ENCODE measurements at regions not wholly inside any gene's neighbourhood (a gene's known extent, or its start where the extent isn't known, plus 50 kb on each side); places are given as distances from the start of the nearest gene placed in this dataset.
"Not testable (repeated sequence)": the region's sequence is repeated elsewhere in the genome, so short reads cannot be mapped to it uniquely, and the experiment has no call there.

DNA sequence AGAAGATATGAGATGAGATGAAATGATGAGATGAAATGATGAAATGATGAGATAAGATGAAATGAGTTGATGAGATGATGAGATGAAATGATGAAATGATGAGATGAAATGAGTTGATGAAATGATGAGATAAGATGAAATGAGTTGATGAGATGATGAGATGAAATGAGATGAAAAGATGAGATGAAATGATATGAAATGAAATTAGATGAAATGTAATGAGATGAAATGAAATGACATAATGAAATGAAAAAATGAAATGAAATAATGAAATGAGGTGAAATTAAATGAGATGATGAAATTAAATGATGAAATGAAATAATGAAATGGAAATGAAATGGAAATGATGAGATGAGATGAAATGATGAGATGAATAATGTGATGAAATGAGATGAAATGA lies 231.6 kb downstream of the GOLGA6L6 start:
- not testable (repeated sequence) for DNase-seq (ENCODE audit: low read depth in 2 of 3, low spot score in 1 of 3)

DNA sequence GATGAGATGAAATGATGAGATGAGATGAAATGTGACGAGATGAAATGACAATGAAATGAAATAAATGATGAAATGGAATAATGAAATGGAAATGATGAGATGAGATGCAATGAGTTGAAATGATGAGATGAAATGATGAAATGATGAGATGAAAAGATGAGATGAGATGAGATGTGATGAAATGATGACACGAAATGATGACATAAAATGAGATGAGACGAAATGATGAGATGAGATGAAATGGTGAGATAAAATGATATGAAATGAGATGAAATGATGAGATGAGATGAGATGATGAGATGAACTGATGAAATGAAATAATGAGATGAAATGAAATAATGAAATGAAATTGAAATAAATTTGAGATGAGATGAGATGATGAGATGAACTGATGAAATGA lies 232.2 kb downstream of the GOLGA6L6 start:
- not testable (repeated sequence) for DNase-seq (ENCODE audit: low read depth in 2 of 3, low spot score in 1 of 3)

DNA sequence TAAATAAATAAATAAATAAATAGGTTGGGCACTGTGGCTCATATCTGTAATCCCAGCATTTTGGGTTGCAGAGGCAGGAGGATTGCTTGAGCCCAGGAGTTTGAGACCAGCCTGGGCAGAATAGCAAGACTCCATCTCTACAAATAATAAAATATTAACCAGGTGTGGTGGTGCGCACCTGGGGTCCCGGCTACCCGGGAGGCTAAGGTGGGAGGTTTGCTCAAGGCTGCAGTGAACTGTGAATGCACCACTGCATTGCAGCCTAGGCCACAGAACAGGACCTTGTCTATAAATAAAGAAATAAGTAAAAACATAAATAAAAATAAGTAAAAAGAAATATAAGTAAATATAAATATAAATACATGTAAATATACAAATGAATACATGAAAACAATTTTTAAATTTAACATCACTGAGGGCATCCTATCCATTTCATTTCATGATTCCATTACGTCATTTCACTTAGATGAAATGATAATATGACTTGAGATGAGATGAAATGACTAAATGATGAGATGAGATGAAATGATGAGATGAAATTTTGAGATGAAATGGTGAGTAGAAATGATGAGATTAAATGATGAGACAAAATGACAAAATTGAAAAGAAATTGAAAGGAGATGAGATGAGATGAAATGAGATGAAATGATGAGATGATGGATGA lies 233.4 kb downstream of the GOLGA6L6 start:
- not testable (repeated sequence) for DNase-seq (ENCODE audit: low read depth in 2 of 3, low spot score in 1 of 3)

DNA sequence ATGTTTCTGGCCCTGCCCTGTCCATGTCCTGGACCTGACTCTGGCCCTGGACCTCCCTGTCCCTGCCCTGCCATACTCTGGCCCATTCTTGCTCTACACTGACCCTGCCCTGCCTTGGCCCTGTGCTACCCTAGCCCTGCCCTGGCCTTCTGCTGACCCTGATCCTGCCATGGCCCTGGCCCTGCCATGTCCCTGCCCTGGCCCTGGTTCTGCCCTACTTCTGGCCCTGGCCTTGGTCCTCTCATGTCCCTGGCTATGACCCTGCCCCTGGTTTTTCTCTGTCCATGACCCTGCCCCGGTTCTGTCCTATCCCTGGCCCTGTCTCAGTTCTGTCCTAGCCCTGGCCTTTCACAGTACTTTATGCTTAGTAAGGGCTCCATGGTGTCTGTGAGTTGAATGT lies 234.5 kb downstream of the GOLGA6L6 start:
- not testable (repeated sequence) for DNase-seq (ENCODE audit: low read depth in 2 of 3, low spot score in 1 of 3)

DNA sequence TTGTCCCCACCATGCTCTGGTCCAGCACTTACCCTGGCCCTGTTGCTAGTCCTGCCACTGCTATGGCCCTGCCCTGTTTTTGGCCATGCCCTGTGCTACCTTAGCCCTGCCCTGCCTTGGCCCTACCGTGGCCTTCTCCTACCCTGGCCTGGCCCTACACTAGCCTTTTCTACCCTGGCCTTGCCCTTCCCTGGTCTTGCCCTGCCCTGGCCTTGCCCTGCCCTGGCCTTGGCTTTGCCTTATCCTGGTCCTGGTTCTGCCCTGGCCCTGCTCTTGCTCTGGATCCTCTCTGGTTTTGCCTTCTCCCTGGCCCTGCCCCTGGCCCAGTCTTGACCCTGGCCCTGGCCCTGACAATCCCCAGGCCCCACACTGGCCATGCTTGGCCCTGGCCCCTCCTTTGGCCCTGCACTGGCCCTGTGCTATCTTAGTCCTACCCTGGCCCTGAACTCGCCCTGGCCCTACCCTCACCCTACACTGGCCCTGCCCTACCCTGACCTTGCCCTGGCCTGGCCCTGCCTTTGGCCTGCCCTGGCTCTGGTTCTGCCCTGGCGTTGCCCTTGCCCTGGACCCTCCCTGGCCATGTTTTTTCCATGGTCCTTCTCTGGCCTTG lies 235.0 kb downstream of the GOLGA6L6 start:
- DNase-seq (ENCODE audit: low read depth in 2 of 3, low spot score in 1 of 3) = not testable (repeated sequence)

DNA sequence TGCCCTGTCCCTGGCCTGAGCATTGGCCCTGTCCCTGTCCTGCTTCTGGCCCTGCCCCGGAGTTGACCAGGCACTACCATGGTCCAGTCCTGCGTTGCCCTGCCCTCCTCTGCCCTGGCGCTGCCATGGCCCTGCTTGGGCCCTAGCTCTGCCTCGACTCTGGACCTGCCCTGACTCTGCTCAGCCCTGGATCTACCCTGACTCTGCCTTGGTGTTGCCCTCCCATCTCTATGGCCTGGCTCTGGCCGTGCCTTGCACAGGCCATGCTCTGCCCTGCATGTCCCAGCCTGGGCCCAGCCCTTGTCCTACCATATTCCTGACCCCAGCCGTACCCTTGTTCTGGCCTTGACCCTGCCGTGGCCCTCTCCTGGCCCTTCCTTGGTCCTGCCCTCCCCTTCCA lies 235.7 kb downstream of the GOLGA6L6 start:
- not testable (repeated sequence) for DNase-seq (ENCODE audit: low read depth in 2 of 3, low spot score in 1 of 3)

DNA sequence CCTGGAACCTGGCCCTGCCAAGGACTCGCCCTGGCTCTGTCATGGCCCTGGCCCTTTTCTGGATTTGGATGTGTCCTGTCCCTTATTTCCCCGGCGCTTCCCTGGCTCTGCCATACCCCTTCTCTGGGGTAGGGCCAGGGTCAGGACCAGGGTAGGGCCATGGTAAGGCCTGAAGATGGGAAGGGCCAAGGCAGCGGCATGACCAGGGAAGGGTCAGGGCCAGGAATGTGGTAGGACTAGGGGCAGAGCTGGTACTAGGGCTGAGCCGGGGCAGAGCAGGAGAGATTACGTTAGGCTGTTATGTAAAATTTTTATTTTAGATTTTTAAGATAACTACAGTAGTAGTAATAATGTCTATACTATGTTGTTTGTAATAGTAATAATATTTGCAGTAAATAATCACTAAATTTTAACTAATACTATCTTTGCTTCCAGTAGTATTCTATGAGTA lies 236.6 kb downstream of the GOLGA6L6 start:
- DNase-seq (ENCODE audit: low read depth in 2 of 3, low spot score in 1 of 3) = not testable (repeated sequence)

DNA sequence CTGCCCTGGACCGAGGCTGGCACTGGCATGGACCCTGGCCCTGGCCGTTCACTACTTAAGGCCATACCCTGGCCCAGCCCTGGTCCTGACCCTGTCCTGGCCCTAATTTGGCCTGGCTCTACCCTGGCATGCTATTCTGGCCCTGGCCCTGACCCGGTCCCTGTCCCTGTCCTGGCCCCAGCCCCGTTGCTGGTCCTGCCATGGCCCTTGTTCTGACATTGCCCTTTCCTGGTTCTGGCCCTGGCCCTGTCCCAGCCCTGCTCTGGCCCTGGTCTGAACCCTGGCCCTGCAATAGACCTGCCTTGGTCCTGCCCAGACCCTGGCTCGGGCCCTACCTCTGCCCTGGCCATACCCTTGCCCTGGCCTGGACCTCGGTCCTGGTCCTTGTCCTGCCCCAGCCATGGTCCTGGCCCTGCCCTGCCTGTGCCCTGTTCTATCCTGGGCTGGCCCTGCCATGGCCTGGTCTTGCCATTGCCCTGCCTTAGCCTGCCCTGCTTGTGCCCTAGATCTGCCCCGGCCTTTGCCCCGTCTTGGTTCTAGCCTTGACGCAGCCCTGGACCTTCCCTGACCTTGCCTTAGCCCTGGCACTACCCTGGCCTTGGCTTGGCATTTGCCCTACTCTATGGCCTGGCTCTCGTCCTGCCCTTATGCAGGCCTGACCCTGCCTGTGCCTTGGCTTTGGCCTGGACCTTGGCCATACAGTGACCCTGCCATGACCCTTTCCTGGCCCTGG lies 237.2 kb downstream of the GOLGA6L6 start:
- DNase-seq (ENCODE audit: low read depth in 2 of 3, low spot score in 1 of 3) = not testable (repeated sequence)

DNA sequence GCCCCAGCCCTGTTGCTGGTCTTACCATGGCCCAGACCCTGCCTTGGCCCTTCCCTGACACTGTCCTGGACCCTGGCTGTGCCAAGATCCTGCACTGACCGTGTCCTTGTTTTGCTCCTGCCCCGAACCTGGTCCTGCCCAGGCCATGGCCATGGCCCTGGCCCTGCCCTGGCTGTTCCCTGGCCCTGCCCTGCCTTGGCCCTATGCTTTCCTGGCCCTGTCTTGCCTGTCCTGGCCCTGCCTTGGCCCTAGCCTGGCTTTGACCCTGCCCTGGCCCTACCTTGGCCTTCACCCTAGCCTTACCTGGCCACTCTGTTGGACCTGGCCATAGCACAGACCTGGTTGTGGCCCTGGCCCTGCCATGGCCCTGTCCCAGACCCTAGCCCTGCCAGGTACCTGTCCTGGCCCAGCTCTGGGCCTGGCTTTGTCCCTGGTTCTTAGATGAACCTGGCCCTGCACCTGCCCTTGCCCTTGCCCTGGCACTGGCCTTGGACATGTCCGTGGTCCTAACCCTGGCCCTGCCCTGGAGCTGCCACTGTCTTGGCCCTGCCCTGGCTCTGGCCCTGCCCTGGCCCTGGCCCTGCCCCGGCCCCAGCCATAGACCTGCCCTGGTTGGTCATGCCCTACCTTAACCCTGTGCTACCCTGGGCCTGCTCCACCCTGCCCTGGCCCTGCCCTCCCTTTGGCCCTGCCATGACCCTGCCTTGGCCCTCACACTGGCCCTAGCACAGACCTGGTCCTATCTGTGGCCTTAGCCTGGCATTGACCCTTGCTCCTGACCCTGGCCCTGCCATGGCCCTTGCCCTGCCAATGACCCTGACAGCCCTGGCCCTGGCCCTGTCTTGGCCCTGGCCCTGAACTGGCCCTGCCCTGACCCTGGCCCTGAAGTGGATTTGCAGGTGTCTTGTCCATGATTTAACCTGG lies 238.1 kb downstream of the GOLGA6L6 start:
- not testable (repeated sequence) for DNase-seq (ENCODE audit: low read depth in 2 of 3, low spot score in 1 of 3)

DNA sequence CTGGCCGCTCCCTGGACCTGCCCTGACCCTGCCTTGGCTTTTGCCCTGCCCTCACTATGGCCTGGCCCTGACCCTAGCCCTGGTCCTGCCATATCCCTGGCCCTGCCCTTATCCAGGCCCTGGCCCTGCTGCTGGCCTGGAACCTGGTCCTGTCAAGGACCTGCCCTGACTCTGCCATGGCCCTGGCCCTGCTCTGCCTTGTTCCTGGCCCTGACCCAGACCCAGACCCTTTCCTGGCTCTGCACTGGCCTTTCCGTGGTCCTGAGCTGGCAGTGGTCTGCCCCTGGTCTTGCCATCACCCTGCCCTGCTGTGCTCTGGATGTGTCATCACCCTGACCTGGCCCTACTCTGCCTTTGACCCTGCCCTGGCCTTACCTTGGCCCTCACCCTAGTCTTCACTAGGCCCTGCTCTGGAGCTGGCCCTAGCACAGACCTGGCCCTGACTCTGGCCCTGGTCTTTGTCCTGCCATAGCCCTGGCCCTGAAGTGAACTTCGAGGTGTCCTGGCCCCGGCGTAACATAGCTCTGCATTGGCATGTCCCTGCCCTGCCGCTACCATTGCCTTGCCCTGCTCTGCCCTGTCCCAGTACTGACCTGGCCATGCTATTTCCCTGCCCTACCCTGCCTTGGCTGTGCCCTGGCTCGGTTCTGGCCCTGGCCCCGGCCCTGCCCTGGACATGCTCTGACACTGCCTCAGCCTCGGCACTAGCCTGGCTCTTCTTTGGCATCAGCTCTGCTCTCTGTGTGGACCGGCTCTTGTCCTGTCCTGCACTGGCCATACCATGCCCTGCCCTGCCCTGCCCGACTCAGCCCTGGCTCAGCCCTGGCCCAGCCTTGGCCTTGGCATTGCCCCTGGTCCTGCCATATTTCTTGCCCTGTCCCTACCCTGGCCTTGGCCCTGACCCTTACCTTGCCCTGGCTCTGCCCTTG lies 239.2 kb downstream of the GOLGA6L6 start:
- not testable (repeated sequence) for DNase-seq (ENCODE audit: low read depth in 2 of 3, low spot score in 1 of 3)

DNA sequence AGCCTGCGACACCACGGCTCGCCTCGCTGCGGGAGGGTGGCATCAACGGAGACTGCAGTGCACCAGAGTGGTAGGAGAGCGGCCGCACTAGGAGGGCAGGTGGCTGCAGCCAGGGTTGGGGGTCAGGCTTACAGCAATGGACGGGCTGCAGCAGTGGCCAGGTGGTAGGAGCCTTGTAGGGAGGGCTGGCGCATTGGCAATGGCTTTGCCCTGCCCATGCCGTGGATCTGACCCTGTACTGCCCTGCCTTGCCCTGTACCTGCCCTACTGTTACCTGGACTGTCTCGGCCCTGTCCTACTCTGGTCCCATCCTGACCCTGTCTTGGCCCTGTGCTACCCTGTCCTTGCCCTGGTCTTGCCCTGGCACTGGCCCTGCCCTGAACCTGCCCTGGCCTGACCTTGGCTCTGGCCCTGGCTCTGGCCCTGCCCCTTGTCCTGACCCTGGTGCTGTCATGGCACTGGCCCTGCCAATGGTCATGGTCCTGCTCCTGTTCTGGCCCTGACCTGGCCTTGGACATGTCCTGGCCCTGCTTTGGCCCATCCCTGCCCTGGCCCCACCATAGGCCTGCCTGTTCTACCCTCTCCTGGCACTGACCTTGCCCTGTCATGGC lies 240.0 kb downstream of the GOLGA6L6 start:
- DNase-seq (ENCODE audit: low read depth in 2 of 3, low spot score in 1 of 3) = not testable (repeated sequence)

DNA sequence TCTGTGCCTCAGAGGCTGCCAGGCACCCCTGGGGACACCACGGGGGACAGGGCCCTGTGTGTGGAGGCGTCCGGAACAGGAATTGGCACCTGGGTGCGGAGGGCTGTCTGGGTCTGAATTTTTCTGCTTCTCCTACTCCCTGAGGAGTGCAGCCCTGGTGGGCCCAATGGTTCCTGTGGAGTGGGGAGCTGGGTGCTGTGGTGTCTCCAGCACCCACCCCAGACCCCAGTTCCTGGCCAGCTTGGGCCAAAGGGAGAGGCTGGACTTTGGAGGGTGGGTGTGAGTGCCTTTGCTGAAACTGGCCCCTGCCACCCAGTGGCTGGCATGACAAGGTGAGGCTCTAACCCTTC lies 240.6 kb downstream of the GOLGA6L6 start:
- not testable (repeated sequence) for DNase-seq (ENCODE audit: low read depth in 2 of 3, low spot score in 1 of 3)

DNA sequence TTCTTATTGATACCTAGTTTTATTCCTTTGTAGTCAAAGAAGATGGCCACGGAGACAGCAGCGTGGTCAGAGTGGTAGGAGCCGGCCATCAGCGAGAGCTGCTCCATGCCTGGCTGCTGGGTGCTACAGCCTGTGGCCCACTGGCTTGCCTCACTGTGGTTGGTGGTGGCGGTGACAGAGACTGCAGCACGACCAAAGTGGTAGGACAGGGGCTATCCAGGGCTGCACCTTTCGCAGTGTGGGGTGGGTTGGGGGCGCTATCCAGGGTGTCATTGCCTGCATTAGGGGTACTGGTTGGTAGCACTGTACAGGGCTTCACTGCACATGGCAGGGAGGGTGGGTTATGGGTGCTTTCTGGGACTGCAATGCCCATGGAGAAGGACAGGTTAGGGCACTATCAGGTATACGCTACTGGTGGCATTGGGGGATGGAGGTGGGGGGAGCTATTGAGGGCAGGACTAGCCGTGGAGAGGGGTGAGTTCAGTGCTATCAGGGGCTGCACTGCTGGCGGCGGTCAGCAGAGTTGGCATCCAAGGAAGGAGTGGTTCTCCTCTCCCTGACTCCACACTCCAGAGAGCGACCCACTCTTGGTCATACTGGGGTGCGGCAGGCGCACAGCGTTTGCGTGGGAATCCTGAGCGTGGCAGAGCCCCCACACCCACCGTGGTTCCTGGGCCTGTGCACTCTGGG lies 241.1 kb downstream of the GOLGA6L6 start:
- not testable (repeated sequence) for DNase-seq (ENCODE audit: low read depth in 2 of 3, low spot score in 1 of 3)

DNA sequence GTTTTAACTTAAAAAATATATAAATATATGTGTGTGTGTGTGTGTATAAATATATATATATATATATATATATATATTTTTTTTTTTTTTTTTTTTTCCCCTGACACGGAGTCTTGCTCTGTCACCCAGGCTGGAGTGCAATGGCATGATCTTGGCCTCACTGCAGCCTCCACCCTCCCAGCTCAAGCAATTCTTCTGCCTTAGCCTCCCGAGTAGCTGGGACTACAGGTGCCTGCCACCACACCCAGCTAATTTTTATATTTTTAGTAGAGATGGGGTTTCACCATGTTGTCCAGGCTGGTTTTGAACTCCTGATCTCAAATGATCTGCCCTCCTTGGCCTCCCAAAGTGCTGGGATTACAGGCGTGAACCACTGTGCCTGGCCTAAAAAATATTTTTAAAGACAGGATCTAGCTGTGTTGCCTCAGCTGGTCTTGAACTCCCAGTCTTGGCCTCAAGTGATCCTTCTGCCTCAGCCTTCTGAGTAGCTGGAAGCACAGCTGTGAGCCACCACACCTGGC lies 243.9 kb downstream of the GOLGA6L6 start:
- DNase-seq (ENCODE audit: low read depth in 2 of 3, low spot score in 1 of 3) = not testable (repeated sequence)

DNA sequence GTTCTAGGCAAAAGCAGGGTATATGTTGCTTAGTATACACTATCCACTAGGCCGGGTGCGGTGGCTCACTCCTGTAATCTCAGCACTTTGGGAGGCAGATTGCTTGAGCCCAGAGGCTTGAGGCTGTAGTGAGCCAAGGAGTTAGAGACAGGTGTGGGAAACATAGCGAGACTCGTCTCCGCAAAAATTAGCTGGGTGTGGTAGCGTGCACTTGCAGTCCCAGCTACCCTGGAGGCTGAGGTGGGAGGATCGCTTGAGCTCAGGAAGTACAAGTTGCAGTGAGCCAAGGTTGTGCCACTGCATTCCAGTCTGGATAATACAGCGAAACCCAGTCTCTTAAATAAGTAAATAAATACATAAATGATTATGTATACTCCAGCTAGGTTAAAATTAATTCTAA lies 245.3 kb downstream of the GOLGA6L6 start:
- not testable (repeated sequence) for DNase-seq (ENCODE audit: low read depth in 2 of 3, low spot score in 1 of 3)

DNA sequence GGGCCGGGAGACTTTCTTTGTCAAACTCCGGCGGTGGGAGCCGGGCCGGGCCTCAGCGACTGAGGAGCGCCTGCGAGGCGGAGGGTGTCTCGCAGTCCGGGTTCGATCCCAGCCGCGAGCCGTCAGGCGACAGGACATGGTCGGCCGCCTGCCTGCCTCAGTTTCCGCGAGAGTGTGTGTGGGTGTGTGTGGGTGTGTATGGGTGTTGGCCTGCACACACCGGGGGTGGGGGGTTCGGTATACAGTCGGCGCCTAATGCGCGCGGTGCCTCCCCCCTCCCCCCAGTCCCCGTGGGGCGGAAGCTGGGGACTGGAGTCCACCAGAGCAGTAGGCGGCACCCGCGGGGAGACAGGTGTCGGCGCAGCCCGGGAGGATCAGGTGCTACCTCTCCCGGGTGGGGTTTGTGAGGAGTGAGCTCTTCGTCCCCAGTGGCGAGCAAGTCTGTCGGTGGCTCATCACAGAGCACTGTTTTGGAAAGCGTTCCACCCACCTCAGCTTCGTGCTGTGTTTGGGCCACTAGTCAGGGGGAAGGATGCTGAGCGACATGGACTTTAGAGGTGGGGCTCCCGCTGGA lies 246.3 kb downstream of the GOLGA6L6 start:
- DNase-seq (ENCODE audit: low read depth in 2 of 3, low spot score in 1 of 3) = no peak

DNA sequence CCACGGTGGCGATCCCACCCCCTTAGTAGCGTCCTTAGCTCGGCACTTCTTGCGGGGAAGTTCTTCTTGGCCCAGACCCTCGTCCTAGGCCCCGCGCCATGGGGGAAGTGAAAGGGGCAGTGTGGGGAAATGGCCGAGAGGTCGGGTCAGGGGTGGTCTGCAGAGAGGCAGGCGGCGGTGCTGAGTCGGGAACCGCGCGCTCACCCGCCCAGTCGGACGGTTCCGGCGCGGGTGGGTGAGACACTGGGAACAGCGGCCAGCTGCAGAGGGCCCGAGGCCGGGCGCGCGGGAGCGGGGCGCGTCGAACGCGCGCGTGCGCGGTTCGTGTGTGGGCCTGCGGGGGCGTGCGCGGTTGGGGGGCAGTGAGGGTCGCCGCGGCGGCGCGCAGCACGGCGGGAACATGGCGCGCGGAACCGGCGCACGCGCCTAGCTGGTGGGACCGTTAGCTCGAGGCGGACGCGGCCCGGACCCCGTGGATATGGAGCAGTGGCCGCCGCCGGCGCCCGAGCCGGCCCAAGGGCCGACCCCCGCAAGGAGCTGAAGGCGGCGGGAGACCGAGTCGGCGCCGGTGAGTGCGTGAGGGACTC lies 246.9 kb downstream of the GOLGA6L6 start:
- DNase-seq (ENCODE audit: low read depth in 2 of 3, low spot score in 1 of 3) = no peak

DNA sequence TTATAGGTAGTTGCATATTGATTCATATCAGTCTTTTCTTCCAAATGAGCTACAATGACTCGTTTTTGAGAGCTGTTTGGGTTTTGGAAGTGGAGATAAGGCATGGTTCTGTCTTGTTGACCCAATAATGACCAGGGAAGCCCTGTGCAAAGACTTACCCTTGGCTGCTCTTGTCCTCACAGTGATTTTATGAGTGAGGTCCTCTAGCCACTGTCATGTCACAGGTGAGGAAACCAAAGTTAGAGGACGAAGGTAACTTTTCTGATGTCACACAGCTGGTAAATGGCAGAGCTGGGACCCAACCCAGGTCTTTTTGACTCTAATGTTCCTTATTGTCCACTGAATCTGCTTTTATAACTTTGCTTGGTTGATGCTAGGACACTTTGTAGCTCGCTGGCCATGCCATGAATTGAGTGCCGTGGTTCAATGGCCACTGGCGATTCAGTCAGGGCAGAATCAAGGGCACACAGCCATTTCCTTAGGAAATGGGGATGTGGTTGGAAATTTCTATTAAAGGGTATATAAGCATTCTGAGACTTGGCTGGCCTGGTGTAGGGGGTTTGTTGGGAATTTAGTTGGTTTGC lies 249.1 kb downstream of the GOLGA6L6 start:
- DNase-seq (ENCODE audit: low read depth in 2 of 3, low spot score in 1 of 3) = not testable (repeated sequence)
